ENCODE measurements at regions not wholly inside any gene's neighbourhood (a gene's known extent, or its start where the extent isn't known, plus 50 kb on each side); places are given as distances from the start of the nearest gene placed in this dataset.
"Not testable (repeated sequence)": the region's sequence is repeated elsewhere in the genome, so short reads cannot be mapped to it uniquely, and the experiment has no call there.

- TF ChIP-seq ZFX (IDR thresholded peaks at IDR 0.05; ENCODE audit: borderline replicate concordance) = no peak
- TF ChIP-seq, protein P1, sequence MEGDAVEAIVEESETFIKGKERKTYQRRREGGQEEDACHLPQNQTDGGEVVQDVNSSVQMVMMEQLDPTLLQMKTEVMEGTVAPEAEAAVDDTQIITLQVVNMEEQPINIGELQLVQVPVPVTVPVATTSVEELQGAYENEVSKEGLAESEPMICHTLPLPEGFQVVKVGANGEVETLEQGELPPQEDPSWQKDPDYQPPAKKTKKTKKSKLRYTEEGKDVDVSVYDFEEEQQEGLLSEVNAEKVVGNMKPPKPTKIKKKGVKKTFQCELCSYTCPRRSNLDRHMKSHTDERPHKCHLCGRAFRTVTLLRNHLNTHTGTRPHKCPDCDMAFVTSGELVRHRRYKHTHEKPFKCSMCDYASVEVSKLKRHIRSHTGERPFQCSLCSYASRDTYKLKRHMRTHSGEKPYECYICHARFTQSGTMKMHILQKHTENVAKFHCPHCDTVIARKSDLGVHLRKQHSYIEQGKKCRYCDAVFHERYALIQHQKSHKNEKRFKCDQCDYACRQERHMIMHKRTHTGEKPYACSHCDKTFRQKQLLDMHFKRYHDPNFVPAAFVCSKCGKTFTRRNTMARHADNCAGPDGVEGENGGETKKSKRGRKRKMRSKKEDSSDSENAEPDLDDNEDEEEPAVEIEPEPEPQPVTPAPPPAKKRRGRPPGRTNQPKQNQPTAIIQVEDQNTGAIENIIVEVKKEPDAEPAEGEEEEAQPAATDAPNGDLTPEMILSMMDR (IDR thresholded peaks at IDR 0.05) = no peak
- no peak overlapping the region for H3K27ac ChIP-seq
Measured at GRCh38 chr7:73918926-73919693, 58.2 kb downstream of the TMEM270 start.

DNA sequence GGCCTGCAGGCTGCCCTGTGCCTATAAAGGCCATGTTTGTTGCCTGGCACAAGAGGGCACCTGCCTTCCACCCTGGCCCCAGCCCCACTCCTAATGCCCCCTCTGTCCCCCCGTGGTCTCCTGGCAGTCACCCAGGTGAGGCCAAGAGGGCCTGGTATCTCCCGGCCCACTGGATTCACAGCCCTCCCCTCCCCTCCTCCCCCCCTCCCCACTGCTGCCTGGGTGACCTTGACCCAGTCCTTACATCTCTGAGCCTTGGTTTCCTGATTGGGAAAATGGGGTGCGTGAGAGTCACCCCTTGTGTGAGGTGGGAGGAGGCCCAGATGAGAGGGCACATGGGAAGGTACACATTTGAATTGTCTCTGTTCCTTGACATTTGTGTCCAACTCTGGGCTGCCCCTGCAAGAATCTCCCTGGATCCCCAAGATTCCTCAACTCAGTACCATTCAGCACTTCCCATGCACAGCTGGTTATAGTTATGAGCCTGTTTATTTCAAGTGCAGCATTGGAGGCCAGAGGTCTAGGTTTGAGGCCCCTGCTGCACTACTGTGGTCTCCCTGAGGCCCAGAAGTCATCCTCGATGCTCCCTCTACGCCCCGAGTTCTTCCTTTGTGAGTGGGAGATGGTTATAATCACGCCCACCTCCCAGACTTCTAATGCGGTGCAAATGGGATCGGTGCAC, 58.9 kb downstream of the TMEM270 start:
- no peak overlapping the region for H3K27ac ChIP-seq
- TF ChIP-seq ZFX (IDR thresholded peaks at IDR 0.05; ENCODE audit: borderline replicate concordance) = no peak
- TF ChIP-seq, protein P1 (IDR thresholded peaks at IDR 0.05) = no peak

GRCh38 chr7:73920406-73921134, 59.6 kb downstream of the TMEM270 start:
- TF ChIP-seq, protein P1 (IDR thresholded peaks at IDR 0.05) = no peak
- no peak for TF ChIP-seq ZFX (IDR thresholded peaks at IDR 0.05; ENCODE audit: borderline replicate concordance)
- H3K27ac ChIP-seq = no peak overlapping the region

- TF ChIP-seq, protein P1 (IDR thresholded peaks at IDR 0.05) = no peak
- no peak for TF ChIP-seq ZFX (IDR thresholded peaks at IDR 0.05; ENCODE audit: borderline replicate concordance)
- no peak overlapping the region for H3K27ac ChIP-seq
Measured at GRCh38 chr7:73921623-73922528, 60.9 kb downstream of the TMEM270 start.

DNA sequence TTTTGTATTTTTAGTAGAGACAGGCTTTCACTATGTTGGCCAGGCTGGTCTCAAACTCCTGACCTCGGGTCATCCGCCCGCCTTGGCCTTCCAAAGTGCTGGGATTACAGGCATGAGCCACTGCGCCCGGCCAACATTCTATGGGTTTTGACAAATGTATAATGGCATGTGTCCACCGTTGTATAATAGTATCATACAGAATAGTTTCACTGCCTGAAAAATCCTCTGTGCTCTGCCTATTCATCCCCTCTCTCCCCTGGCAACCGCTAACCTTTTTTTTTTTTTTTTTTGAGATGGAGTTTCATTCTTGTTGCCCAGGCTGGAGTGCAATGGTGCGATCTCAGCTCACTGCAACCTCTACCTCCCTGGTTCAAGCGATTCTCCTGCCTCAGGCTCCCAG, 67.7 kb downstream of the TMEM270 start:
- not testable (repeated sequence) for H3K27ac ChIP-seq

GRCh38 chr7:73931502-73931901, 70.5 kb downstream of the TMEM270 start:
- no peak for TF ChIP-seq ZFX (IDR thresholded peaks at IDR 0.05; ENCODE audit: borderline replicate concordance)
- TF ChIP-seq, protein P1 (IDR thresholded peaks at IDR 0.05) = no peak
- no peak overlapping the region for H3K27ac ChIP-seq

GRCh38 chr7:73932364-73932763, 71.4 kb downstream of the TMEM270 start:
- no peak for TF ChIP-seq ZFX (IDR thresholded peaks at IDR 0.05; ENCODE audit: borderline replicate concordance)
- TF ChIP-seq, protein P1 (IDR thresholded peaks at IDR 0.05) = no peak
- H3K27ac ChIP-seq = no peak overlapping the region

All from 22Rv1 (cell line).